GM20000 (cell line): ENCODE measurements at regions not wholly inside any gene's neighbourhood (a gene's known extent, or its start where the extent isn't known, plus 50 kb on each side); places are given as distances from the start of the nearest gene placed in this dataset.
"Not testable (repeated sequence)": the region's sequence is repeated elsewhere in the genome, so short reads cannot be mapped to it uniquely, and the experiment has no call there.

Experiments
- DNase-seq: peaks from one replicate; pipeline ENCODE4 v3.0.0; 2012; ENCODE audit warnings: low spot score
- TF ChIP-seq, protein P1 (sequence below): IDR thresholded peaks from 2 replicates; pipeline ENCODE4 v1.5.1; 2012; ENCODE audit warnings: mild to moderate bottlenecking, control low read depth; ENCODE audit errors: extremely low read depth, missing control alignments

DNA sequence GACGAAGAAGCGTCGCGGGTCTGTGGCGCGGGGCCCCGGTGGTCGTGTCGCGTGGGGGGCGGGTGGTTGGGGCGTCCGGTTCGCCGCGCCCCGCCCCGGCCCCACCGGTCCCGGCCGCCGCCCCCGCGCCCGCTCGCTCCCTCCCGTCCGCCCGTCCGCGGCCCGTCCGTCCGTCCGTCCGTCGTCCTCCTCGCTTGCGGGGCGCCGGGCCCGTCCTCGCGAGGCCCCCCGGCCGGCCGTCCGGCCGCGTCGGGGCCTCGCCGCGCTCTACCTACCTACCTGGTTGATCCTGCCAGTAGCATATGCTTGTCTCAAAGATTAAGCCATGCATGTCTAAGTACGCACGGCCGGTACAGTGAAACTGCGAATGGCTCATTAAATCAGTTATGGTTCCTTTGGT is 1533.5 kb upstream of the TPTE start:
- not testable (repeated sequence) for DNase-seq

DNA sequence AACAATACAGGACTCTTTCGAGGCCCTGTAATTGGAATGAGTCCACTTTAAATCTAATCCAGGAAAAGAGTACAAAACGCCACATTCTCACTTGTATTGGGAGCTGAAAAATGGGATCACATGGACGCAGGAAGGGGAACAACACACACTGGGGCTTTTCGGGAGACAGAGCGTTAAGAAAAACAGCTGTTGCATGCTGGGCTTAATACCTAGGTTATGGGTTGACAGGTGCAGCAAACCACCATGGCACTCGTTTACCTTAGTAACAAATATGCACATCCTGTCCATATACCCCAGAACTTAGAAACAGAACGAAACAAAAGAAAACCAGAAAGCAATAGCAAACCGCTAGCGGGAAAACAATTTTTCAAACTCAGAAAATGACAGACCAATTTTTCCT is 1532.7 kb upstream of the TPTE start:
- DNase-seq, result no peak
- TF ChIP-seq, protein P1, sequence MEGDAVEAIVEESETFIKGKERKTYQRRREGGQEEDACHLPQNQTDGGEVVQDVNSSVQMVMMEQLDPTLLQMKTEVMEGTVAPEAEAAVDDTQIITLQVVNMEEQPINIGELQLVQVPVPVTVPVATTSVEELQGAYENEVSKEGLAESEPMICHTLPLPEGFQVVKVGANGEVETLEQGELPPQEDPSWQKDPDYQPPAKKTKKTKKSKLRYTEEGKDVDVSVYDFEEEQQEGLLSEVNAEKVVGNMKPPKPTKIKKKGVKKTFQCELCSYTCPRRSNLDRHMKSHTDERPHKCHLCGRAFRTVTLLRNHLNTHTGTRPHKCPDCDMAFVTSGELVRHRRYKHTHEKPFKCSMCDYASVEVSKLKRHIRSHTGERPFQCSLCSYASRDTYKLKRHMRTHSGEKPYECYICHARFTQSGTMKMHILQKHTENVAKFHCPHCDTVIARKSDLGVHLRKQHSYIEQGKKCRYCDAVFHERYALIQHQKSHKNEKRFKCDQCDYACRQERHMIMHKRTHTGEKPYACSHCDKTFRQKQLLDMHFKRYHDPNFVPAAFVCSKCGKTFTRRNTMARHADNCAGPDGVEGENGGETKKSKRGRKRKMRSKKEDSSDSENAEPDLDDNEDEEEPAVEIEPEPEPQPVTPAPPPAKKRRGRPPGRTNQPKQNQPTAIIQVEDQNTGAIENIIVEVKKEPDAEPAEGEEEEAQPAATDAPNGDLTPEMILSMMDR, result no peak

DNA sequence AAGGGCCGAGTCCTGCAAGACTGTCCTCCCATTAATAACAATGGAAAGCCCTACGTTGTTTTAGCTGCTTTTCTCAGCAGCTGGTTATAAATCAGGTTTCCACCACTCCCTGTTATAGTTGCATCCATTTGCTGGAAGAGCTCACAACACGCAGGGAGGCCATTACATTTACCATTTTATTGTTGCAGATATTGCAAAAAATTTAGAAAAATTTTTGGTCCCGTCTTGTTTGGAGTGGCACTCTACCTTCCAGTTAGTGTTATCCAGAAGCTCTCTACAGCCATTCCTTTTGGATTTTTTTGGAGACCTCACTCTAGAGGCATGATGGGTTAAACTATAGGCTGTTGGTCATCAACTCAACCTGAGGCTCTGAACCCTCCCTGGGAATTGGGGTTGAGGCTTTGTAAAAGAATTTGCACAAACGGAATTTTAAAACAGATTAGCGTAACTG is 1532.1 kb upstream of the TPTE start:
- TF ChIP-seq, protein P1, result no peak
- DNase-seq, result no peak

DNA sequence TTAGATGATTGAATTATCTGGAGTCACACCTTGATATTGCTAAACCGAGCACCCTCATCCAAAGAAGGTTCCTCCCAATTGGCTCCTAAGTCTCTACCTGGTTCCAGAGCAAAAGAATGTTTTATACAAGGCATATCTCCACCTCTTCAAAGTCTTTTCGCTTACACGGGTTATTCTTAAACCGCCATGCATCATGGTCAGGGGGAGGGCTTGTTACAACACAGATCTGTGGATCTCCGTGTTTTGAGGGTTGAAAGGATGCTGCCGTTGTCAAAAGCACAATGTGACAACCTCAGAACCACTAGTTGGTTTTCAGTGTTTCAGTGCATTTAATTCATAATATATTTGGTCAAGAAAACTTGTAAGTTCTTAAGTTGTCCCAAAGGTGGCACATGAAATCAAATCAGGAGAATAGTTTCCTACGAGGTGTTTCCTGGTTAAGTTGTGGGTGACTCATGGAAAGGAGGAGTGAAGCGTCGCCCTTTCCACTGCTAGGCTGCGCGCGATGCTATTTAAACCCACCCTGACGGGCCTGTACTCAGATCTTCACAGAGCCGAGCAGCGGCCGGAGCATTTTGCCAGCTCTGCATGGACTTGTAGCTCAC is 1531.6 kb upstream of the TPTE start:
- no peak for DNase-seq

DNA sequence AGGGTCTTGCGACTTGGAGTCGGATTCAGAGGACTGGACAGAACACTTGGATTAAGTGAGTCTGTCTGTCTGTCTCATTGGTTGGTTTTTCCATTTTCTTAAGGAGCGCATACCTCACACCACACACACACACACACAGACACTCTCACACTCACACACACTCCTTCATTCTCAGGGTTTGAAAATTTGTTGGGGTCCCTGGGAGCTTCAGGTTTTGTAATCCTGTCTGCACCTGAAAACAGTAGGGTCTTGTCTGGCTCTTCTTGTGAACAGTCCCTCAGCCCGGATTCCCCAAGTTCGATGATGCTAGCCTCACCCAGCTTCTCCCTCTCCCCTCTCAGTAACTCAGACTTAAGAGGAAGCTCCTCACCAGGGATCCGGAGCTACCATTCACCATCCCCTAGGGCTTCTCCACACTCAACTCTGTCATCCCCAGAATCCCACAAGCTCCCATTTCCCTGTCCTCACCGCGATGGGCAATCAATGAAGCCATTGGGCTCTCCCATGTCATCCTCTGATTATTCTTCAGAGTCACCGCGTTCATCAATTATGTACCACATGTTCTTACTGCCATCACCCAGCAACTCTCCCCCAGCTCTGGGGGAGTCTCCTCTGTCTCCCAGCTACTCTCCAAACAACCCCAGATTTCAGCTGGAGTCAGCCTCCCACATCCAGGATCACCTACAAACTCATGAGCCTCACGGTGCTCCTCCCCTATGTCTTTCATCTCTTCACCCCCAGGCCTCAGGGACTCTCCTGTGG is 1530.9 kb upstream of the TPTE start:
- DNase-seq, result no peak
- TF ChIP-seq, protein P1, result no peak

More for the DNA sequence above, 1531.6 kb upstream of the TPTE start:
- TF ChIP-seq, protein P1, result no peak

DNA sequence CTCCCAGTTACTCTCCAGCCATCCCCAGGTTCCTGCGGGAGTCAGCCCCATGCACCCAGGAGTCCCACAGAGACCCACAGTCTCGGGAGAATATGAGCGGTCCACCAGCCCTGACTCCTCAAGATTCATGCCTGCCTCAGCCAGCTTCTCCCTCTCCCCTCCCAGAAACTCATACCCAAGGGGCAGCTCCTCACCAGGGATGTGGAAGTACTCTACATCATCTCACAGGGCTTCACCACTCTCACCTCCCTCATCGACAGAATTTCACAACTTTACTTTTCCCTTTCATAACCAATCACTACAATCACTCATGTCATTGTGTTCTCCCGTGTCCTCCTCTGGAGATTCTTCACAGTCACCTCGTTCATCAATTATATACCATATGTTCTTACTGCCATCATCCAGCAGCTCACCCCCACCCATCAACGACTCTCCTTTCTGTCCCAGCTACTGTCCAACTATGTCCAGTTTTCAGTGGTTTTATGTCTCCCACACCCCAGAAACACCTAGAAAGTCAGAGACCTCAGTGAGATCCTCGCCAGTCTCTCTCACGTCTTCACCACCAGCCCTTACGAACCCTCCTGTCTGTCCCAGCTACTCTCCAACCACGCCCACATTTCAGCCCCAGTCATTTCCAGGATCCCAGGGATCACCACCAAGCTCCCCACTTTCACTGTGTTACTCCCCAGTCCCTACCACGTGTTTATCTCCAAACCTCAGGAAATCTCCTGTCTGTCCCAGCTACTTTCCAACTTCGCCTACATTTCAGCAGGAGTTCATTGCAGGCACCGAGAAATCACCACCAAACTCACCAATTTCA is 1530.1 kb upstream of the TPTE start:
- TF ChIP-seq, protein P1, result no peak
- no peak for DNase-seq

DNA sequence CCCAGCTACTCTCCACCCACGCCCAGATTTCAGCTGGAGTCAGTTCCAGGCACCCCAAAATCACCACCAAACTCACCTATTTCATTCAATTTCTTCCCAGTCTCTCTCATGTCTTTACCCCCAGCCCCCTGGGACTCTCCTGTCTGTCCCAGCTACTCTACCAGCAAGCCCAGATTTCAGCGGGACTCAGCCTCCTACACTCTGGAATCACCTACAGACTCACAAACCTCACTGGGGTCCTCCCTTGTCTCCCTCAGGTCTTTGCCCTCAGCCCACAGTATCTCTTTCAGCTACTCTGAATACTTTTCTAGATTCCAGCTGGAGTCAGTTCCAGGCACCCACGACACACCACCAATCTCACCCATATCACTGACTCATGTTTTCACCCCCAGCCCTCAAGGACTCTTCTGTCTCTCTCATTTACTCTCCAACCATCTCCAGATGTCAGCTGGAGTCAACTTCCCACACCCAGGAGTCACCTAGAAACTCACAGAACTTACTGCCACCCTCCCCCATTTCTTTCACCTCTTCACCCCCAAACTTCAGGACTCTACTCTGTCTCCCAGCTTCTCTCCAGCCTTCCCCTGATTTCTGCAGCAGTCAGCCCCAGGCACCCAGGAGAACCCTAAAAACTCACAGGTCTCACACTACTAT is 1529.3 kb upstream of the TPTE start:
- no peak for DNase-seq
- TF ChIP-seq, protein P1, result no peak
